ENCODE measurements at regions not wholly inside any gene's neighbourhood (a gene's known extent, or its start where the extent isn't known, plus 50 kb on each side); places are given as distances from the start of the nearest gene placed in this dataset.
"Not testable (repeated sequence)": the region's sequence is repeated elsewhere in the genome, so short reads cannot be mapped to it uniquely, and the experiment has no call there.

DNA sequence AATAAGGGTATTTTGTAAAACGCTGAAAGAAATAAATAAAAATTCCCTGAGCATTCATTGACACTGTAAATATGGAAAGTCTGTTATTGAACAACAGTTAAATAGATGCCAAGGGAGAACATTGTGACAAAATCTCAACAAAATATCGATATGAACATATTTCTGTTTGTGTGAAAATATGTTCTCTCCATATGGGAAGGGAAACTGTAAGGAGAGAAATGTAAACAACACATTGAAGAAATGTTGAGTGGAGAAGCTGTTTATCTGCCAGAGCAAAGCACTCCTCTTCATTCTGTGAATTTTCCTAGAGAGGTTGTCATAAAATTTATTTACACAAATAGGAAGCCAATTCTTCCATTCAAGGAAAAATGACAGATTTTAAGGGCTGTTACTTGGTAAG, 57.1 kb upstream of the EOMES start:
- no peak for DNase-seq

DNA sequence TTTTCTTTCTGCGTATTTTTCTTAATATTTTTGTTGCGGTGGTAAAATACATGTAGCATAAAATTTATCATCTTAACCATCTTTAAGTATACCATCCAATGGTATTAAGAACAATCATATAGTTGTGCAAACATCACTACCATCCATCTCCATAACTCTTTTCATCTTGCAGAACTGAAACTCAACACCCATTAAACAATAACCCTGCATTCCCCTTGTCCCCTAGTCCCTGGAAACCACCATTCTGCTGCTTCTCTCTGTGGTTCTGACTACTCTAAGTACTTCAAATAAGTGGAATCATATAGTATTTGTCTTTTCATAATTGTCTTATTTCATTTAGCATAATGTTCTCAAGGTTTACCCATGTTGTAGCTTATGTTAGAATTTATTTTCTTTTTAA, 67.3 kb upstream of the EOMES start:
- DNase-seq = no peak

DNA sequence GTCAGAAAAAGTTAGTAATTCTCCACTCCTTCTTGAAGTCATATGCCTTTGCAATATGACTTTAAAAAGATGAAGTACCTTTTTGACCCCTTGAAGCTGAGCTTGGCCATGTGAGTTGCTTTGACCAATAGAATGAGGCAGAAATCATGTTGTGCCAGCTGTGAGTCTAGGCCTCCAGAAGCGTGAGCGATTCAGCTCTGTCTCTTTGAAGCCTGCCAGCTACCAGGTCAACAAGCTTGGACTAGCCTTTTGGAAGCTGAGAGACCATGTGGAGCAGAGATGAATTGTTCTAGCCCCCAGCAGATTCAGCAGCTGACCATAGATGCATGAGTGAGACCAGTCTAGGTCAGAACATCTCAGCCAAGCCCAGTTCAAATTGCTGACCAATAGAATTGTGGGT, 69.8 kb upstream of the EOMES start:
- no peak for DNase-seq

DNA sequence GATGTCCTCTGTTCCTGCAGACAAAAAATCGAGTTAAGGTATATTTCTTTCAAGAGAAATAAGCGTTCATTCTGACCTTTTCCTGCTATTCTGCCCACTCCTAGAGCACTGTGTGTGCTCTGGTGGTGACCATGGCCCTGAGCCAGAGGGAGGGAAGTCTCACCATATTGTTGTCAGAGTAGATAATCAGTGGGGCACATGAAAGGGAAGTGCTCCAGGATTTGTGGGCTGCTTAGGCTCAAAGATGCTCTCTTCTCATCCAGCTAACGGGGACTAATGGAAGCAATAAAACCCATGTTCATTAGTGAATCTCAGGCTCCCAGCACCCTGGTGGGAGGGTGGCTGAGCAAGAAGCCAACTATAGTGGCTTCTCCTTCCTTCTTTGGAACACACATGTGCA, 70.7 kb upstream of the EOMES start:
- DNase-seq = no peak

DNA sequence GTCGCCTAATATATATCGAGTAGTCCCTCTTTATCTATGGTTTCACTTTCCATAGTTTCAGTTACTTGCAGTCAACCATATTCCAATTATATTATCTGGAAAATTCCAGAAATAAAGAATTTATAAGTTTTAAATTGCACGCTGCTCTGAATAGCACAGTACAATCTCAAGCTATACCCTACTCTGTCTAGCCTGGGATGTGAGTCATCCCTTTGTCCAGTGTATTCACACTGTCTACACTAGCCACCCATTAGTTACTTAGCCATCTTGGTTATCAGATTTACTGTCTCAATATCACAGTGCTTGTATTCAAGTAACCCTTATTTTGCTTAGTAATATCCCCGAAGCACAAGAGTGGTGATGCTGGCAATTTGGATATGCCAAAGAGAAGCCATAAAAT, 72.1 kb upstream of the EOMES start:
- DNase-seq = no peak

DNA sequence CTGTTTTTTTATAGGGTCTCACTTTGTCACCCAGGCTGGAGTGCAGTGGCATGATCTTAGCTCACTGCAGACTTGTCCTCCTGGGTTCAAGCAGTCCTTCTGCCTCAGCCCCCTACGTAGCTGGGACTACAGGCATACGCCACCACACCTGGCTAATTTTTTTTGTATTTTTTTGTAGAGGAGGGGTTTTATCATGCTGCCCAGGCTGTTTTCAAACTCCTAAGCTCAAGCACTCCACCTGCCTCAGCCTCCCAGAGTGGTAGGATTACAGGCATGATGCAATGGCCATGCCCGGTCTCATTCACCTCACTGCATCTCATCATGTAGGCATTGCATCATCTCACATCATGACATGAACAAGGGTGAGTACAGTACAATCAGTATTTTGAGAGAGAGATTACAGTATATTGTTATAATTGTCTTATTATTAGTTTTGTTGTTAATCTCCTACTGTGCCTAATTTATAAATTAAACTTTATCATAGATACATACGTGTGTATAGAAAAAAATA, 74.3 kb upstream of the EOMES start:
- DNase-seq = no peak

DNA sequence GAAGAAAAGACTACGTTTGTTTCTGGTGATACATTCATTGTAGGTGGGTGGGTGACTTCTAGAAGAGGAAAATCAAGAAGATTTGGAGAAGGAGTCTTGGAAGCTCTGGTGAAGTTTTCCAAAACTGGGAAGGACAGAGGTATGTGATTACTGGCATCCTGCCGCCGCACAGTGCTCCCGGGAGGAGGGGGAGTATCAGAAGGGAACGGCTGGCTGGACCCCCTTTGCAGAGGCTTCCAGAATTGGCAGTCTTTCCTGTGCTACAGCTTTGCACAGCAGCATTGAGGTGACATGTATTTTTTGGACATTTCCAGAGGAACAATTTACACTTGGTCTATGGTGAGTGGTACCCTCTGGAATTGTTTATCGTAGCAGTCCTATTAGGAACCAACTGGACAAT, 75.7 kb upstream of the EOMES start:
- no peak for DNase-seq

DNA sequence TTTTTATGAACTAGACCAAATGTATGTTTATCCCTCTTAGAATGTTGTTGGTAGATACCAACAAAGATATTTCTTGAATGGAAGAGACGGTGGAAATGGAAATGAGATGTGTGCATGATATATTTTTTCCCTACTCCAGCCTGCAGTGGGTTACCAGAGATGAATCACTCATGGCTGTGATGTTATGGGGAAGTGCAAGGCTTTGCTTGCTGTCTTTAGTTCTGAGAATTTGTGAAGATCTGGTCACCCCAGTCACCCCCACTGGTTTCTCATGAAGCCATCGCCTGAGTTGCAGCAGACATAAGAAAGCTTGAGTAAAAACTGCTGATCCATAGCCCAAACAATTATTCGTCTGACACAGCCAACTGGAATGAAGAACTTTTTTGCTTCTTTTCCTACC, 78.1 kb upstream of the EOMES start:
- no peak for DNase-seq

DNA sequence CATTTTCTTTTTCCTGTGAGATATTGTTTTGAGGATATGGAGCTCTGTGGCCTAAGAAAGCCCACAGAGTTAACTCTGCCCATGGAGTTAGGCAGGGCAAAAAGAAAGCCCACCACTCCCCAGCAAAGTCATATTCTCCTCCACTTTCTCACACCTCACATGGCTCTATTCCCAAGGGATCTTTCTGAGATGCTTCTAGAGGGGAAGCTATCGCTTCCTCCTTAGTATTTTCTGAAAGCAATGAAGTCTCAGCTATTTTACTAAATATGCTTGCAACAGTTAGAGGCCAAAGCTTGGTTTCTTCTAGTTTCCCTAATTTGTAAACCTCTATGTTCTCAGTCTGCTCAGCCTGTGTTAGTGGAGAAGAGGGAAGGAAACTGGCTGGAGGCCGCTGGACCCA, 80.3 kb upstream of the EOMES start:
- no peak for DNase-seq

DNA sequence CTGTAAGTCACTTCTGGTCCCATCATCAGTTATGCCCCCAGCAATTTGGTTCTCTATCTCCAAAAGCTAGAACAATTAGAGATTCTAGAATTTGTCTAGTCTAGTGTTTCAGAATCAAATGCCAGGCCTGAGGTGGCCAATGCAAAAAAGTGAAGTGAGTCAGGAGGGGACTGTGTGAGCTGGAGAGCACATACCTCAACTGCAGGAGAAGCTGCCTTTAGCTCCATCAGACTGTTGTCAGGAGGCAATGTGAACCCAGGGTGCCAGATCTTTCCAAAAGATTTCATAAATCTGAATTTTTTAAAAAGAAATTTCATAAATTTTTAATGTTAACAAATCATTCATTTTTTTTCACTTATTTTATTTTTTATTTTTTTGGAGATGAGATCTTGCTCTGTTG, 80.7 kb upstream of the EOMES start:
- DNase-seq = no peak

DNA sequence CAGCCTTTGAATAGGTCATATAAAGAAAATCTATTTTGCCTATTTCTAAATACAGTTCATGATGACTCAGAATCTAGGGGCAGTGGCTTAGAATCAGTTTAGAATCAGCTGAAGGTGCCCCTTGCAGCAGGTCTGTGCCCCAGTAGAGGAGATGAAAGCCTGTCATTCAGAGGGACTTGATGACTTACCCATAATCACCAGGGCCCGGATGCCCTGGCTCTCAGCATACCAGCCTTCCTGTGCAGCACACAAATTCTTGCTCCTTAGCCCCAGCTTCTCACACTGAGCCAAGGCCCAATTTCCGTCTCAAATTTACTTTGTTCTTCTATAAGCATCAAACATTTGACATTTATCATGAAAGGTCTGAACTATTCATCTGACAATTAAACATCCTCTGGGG, 83.2 kb upstream of the EOMES start:
- no peak for DNase-seq

DNA sequence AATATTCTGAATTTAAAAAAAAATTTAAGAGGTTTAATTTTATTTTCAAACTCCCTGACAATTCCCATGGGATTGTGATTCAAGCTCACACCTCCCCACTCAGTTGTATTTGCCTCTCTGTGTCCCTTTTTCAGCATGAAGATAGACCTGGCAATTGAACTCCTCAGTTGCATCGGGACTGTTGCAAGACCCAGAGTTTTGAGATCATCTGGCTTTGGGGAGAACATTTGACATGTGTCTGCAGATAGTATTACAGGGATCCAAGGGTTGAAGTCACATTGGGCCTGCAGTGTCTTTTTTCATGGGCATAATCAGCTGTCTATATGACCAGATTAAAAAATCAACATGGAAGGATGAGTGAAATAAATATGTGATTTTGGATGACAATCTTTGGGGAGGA, 91.1 kb upstream of the EOMES start:
- DNase-seq = no peak

DNA sequence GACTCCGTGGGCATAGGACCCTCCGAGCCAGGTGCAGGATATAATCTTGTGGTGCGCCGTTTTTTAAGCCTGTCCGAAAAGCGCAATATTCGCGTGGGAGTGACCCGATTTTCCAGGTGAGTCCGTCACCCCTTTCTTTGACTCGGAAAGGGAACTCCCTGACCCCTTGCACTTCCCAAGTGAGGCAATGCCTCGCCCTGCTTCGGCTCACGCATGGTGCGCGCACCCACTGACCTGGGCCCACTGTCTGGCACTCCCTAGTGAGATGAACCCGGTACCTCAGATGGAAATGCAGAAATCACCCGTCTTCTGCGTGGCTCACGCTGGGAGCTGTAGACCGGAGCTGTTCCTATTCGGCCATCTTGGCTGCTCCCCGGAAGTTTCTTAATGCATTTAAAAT, 99.5 kb upstream of the EOMES start:
- DNase-seq = not testable (repeated sequence)

DNA sequence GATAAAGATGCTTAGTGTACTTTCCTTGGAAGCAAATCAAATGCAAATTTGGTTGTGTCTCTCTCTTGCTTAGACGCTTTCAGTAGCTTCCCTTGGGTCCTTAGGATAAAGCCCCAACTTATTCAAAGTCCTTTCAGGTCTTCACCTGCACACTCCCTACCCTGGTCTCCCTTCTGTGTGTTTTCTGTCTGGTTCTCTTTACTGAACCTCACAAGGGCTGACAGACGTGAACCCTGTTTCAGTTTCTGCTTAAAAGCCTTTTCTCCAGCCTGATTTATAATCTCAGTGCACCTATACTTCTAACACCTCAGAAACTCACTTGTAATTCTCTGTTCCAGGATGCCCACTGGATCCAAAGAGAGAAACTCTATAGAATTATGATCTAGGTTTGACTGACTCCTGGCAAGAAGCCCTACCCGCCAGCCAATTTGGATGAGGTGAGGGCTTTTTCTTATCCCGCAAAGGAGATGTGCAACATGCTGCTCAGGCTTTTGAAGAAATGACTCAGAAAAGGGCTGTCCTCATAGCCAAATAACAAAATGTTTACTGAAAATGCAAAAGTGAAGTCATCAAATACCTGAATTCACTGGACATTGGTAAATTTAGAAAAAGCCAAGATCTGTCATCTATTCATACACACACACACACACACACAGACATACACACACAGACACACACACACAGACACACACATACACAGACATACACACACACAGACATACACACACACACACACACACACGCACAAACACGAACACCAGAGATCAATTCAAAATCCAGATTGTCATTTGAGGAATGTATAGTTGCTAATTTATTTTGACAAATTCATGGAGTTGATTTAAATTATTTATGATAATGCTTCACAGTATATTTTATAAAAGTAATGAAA, 102.4 kb upstream of the EOMES start:
- DNase-seq = no peak

DNA sequence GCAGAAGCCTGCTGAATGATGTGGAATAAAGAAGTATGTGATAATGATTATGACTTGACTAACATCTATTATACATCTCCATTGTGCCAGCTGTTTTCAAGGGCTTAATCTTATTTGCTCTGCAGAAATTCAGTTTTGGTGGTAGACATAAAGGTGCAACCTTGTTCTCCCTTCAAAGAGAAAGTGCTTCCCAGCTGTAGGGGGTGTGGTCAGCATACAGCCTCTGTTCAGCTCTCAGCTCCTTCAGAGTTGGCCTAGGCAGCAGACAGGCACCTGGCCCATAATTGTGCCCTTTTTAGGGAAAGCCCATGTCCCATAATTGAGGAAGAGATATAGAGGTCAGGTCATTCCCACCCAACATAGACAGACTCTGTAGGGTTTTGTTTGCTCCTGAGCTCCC, 104.3 kb upstream of the EOMES start:
- no peak for DNase-seq

DNA sequence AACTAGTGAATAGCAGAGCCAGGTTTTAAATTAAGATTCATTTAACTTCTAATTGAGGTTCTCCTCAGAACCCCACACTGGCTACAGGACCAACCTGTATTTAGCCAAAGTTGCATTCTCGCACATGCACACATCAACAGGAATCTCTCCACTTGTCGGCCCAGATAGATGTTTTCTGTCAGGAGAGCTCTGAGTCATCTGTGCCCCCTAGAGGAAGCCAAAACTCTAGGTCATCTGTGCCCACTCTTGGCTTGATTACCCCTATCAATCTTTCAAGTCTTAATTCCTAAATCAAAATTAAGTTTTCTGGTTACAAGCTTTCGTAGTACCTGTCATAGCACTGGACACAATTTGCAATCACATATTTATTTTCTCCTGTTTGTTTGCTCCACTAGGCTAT, 104.9 kb upstream of the EOMES start:
- DNase-seq = no peak

DNA sequence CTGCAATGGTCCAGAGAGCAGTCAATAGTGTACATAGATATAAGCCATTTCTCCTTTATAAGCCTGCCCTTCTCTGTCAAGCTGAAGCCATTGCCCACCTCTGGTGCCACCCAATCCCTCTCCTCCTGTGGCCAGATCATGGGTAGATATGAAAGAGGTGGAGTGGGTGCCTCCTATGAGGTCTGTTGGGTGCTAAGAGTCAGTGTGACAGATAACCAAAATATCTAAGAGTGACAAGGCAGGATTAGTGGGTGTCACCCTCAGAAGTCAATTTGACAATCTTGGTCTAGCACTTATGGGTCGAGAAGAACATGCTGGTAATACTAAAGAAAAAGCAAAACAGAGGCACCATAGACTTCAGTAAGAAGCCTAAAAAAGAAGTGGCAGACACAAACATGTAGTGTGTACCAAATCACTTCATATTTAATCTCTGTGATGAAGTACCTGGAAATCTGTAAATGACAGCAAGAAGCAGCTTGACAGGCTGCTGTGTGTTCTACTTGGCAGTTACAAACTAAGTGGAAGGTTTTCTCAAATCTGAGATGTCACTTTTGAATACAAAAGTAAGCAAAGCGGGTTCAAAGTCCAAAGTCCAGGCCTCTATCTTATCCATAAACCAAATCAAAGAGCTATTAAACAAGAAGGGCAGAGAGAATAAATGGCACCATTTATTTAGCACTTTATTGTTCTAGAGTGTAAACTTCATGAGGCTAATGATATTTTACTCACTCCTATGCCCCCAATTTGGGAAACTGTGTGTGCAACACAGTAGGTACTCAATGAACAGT, 118.9 kb upstream of the EOMES start:
- no peak for DNase-seq

DNA sequence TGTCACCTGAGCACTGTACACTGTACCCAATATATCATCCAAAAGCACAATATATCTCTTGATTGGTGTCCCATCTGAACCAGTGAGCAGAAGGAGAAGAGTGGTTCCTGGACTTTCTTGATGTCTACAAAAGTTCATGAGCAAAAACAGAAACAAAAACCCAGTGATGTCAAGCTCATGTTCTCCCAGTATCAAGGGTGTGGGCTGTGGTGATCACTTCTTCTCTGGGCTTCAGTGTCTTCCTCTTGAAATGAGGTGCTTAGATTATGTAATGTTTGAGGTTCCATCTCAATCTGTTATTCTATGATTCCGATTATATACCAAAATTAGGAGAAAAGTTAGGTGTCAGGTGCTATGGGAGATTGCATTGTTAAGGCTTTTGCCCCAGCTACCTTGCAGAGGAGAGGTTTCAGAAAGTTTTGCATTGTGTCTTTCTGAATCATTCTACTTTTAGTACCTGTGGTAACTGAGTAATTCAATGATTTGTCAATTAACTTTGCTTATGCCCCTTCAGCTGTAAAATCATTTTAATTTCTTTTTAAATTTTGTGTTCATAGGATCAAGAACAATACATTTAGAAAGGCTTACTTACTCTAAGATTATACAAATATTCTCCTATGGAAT, 122.0 kb upstream of the EOMES start:
- DNase-seq = no peak

DNA sequence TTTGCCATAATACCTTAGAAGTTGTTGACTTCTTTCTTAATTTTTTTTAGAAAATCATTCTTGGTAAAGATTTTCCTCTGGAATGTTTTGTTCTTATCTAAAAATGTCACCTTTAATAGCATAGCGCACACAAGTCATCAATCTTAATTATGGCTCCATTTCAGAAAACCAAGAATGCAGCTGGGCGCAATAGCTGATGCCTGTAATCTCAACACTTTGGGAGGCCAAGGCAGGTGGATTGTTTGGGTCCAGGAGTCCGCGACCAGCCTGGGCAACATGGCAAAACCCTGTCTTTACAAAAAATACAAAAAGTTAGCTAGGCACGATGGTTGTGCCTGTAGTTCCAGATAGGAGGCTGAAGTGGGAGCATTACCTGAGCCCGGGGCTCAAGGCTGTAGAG, 125.6 kb upstream of the EOMES start:
- no peak for DNase-seq

DNA sequence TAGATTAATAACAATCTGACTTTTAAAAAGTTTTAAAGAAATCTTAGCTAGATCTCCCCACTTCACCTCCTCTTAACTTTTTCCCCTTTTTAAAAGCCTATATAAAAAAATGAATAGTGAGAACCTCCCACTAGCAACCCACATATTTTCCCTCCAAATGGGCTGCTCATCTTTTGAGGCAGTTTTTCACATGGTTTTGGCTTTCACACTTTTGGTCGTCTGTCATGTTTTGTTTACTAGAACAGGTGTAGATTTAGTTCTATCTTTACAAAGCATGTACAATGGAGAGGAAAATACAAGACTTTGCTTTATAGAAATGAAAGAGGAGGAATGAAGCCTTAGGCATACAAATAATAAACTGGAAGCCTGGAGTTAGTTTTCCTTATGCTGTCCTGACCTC, 126.7 kb upstream of the EOMES start:
- no peak for DNase-seq

DNA sequence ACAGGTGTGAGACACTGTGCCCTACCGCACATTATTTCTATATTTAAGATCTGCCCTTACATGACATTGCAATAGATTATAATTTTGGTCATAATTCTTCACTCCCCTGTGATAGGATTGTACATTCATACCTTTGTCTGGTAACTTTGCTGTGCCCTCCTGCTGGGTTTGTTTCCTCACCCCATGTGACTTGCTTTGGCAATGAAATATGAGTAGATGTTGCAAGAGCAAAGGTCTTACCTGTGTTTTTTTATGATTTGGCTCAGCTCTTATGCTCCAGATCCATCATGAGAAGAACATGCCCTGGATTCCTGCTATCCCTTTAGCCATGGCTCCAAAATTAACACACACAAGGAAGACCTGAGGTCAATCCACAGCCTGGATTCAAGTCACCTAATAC, 137.7 kb upstream of the EOMES start:
- no peak for DNase-seq

DNA sequence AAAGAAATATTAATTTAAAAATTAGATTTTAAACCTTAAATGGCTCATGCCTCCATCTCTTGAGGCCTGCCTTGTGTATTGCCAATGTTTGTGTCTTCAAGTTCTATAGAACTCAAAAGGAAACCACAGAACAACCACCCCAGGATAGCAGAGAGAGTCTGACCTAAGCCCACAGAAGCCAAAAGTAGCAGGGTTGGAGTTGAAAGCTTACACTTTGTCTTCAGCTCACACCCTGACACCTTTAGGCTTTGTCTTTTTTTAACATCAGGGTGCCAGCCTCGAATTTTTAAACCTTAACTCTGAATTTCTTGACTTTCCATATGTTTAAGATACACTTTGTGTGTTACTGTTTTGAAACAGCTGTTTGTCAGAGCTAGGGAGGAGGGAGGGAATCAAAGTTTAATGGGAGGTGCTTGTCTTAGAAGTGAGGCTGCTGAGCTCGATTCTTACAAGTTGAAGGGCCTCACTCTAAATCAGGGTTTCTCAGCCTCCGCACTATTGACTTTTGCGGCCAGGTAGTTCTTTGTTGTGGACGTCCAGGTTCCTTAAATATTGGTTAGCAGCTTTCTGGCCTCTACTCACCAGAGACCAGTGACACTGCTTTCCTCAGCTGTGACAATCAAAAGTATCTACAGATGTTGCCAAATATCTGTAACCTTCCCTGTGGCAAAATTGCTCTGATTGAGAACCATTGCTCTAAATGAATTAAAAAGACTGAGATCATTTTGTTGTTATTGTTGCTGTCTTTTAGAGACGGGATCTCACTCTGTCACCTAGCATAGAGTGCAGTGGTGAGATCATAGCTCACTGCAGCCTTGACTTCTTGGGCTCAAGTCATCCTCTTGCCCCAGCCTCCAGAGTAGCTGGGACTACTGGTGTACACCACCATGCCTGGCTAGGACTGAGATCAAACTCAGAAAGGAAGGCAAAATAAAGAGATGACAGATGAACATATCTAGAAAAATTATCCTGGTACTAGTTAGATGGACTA, 139.2 kb upstream of the EOMES start:
- no peak for DNase-seq

DNA sequence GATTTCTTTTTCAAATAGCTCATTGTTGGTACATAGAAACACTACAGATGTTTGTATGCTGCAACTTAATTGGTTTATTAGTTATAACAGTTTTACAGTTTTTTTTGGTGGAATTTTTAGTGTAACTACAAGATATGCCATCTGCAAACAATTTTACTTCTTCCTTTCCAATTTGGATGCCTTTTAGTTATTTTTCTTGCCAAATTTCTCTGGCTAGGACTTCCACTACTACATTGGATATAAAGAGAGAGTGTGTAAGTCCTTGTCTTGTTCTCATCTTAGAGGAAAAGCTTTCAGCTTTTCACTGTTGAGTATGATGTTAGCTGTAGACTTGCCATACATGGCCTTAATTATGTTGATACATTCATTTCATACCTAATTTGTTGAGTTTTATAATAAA, 143.6 kb upstream of the EOMES start:
- DNase-seq = no peak
